Neural crest cell (in vitro differentiated cells): ENCODE measurements at regions not wholly inside any gene's neighbourhood (a gene's known extent, or its start where the extent isn't known, plus 50 kb on each side); places are given as distances from the start of the nearest gene placed in this dataset.
A peak's percentile ranks its signal among the peaks of the same experiment; 100 is the strongest.

Experiments
- DNase-seq: peaks from one replicate; pipeline ENCODE4 v3.0.0; 2021; ENCODE audit warnings: low read depth, mixed read lengths, low spot score
- H3K27ac Mint-ChIP-seq: one replicate; pipeline ENCODE4 v1.8.0; 2021; ENCODE audit warnings: mild to moderate bottlenecking, mixed read lengths; ENCODE audit not compliant: unreplicated experiment
- H3K27me3 Mint-ChIP-seq: 2 replicates; pipeline ENCODE4 v1.8.0; 2021; ENCODE audit warnings: low read depth, mild to moderate bottlenecking, mixed read lengths
- H3K36me3 Mint-ChIP-seq: 2 replicates; pipeline ENCODE4 v1.8.0; 2021; ENCODE audit warnings: low read depth, mild to moderate bottlenecking, mixed read lengths
- H3K4me1 Mint-ChIP-seq: 2 replicates; pipeline ENCODE4 v1.8.0; 2021; ENCODE audit warnings: mixed read lengths
- H3K4me3 Mint-ChIP-seq: one replicate; pipeline ENCODE4 v1.8.0; 2021; ENCODE audit warnings: mild to moderate bottlenecking, mixed read lengths
- H3K9me3 Mint-ChIP-seq: 2 replicates; pipeline ENCODE4 v1.8.0; 2021; ENCODE audit warnings: mixed read lengths
- TF ChIP-seq, protein P1 (sequence below): fragments of 200-600 bp; sonication (generic); conservative IDR thresholded peaks from 2 replicates; pipeline ENCODE4 v1.5.0; 2021; ENCODE audit warnings: antibody characterized with exemption, mild to moderate bottlenecking

- H3K27me3 Mint-ChIP-seq: peaks cover 20% of the 10 kb centered on the region
- H3K4me3 Mint-ChIP-seq: no peak overlapping the region
- TF ChIP-seq, protein P1, sequence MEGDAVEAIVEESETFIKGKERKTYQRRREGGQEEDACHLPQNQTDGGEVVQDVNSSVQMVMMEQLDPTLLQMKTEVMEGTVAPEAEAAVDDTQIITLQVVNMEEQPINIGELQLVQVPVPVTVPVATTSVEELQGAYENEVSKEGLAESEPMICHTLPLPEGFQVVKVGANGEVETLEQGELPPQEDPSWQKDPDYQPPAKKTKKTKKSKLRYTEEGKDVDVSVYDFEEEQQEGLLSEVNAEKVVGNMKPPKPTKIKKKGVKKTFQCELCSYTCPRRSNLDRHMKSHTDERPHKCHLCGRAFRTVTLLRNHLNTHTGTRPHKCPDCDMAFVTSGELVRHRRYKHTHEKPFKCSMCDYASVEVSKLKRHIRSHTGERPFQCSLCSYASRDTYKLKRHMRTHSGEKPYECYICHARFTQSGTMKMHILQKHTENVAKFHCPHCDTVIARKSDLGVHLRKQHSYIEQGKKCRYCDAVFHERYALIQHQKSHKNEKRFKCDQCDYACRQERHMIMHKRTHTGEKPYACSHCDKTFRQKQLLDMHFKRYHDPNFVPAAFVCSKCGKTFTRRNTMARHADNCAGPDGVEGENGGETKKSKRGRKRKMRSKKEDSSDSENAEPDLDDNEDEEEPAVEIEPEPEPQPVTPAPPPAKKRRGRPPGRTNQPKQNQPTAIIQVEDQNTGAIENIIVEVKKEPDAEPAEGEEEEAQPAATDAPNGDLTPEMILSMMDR: no peak
- H3K27ac Mint-ChIP-seq: no peak overlapping the region
- H3K9me3 Mint-ChIP-seq: no peaks in the 10 kb centered on the region
- DNase-seq: no peak
- no peaks in the 10 kb centered on the region for H3K4me1 Mint-ChIP-seq
- no peaks in the 10 kb centered on the region for H3K36me3 Mint-ChIP-seq
Observed at GRCh38 chr19:31612873-31613272, 263.6 kb upstream of the TSHZ3 start.

DNA sequence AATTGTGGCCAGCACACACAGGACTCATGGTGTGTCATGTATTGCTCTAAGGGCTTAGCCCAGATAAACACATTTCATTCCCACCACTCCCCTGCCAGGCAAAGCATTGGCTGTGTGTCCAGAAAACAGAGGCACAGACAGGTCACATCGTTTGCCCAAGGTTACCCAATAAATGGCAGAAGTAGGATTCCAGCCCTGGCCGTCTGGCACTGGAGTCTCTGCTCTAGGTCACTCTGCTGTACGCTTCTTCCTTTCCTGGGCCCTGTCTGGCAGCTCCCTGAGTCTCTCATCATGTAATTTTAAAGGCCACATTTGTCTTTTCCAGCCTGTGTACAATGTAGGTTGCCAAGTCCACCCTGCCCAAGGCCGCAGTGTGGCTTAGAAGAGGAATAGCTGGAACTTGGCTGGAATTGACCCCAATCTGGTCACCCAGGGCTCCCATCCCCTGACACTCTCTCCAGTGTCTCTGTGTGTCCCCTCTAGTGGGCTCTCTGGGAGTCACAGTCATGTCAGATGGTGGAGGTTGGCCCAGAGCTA is 264.5 kb upstream of the TSHZ3 start:
- H3K36me3 Mint-ChIP-seq: no peaks in the 10 kb centered on the region
- H3K27me3 Mint-ChIP-seq: peaks cover 14% of the 10 kb centered on the region
- H3K4me3 Mint-ChIP-seq: no peak overlapping the region
- DNase-seq: no peak
- TF ChIP-seq, protein P1: peak; percentile 14
- H3K27ac Mint-ChIP-seq: no peak overlapping the region
- no peaks in the 10 kb centered on the region for H3K4me1 Mint-ChIP-seq
- no peaks in the 10 kb centered on the region for H3K9me3 Mint-ChIP-seq

DNA sequence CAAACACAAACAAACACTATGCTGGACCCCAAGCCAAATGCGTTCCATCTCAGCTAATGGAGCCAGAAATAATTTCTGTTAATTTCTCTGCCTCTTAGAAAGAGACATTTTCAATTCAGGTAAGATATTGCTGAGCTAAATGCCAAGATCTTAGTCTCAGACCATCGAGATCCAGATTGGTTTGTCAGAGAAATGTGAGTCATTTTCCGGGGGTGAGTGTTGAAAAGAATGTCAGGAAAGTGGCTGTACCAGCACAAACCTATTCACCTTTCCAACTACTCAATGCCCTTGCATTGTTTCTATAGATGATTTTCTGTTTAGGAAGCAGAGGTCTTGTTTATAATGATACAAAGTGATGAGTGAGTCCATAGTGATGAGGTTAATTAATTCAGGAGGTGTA is 266.8 kb upstream of the TSHZ3 start:
- no peak for DNase-seq
- TF ChIP-seq, protein P1: no peak
- no peak overlapping the region for H3K27ac Mint-ChIP-seq

GRCh38 chr19:31617010-31617585 is 267.9 kb upstream of the TSHZ3 start:
- TF ChIP-seq, protein P1: no peak
- peaks cover 4% of the 10 kb centered on the region for H3K27me3 Mint-ChIP-seq
- DNase-seq: no peak
- no peaks in the 10 kb centered on the region for H3K4me1 Mint-ChIP-seq
- no peaks in the 10 kb centered on the region for H3K36me3 Mint-ChIP-seq
- H3K4me3 Mint-ChIP-seq: no peak overlapping the region
- H3K27ac Mint-ChIP-seq: peak overlapping the region; percentile 38
- no peaks in the 10 kb centered on the region for H3K9me3 Mint-ChIP-seq

More for the DNA sequence above, 266.8 kb upstream of the TSHZ3 start:
- Mint-ChIP-seq H3K9me3 (no peaks in the 10 kb centered on the region), H3K4me3 (no peak overlapping the region), H3K27me3 (peaks cover 14% of the 10 kb centered on the region), H3K4me1 (no peaks in the 10 kb centered on the region), H3K36me3 (no peaks in the 10 kb centered on the region)

GRCh38 chr19:31625056-31625455 is 275.8 kb upstream of the TSHZ3 start:
- DNase-seq: no peak
- no peaks in the 10 kb centered on the region for H3K36me3 Mint-ChIP-seq
- TF ChIP-seq, protein P1: no peak
- no peaks in the 10 kb centered on the region for H3K9me3 Mint-ChIP-seq
- no peak overlapping the region for H3K4me3 Mint-ChIP-seq
- H3K27ac Mint-ChIP-seq: no peak overlapping the region
- peaks cover 12% of the 10 kb centered on the region for H3K4me1 Mint-ChIP-seq
- H3K27me3 Mint-ChIP-seq: peaks cover 11% of the 10 kb centered on the region
